Right renal pelvis (tissue), 4 donors: ENCODE measurements at regions not wholly inside any gene's neighbourhood (a gene's known extent, or its start where the extent isn't known, plus 50 kb on each side); places are given as distances from the start of the nearest gene placed in this dataset.
"Not testable (repeated sequence)": the region's sequence is repeated elsewhere in the genome, so short reads cannot be mapped to it uniquely, and the experiment has no call there.

Experiments
- DNase-seq, 4 donors: peaks; one replicate each; pipeline ENCODE4 v3.0.0-alpha.2; 2013; ENCODE audit warnings: low read depth in 4 of 4, low spot score in 3 of 4, missing footprints in 1 of 4

- no peak for DNase-seq
Measured at GRCh38 chr7:113331155-113331898, 213.0 kb upstream of the SMIM30 start.

- DNase-seq: no peak
Measured at GRCh38 chr7:113321201-113321600, 202.8 kb upstream of the SMIM30 start.

- no peak for DNase-seq
Measured at GRCh38 chr7:113320419-113320818, 202.1 kb upstream of the SMIM30 start.

- DNase-seq: no peak
Measured at GRCh38 chr7:113314594-113314993, 196.2 kb upstream of the SMIM30 start.

GRCh38 chr7:113308399-113308798 is 190.0 kb upstream of the SMIM30 start:
- no peak for DNase-seq

- no peak for DNase-seq
Measured at GRCh38 chr7:113307147-113307546, 188.8 kb upstream of the SMIM30 start.

- no peak for DNase-seq
Measured at GRCh38 chr7:113306302-113306701, 187.9 kb upstream of the SMIM30 start.

- DNase-seq: no peak
Measured at GRCh38 chr7:113304104-113304503, 185.8 kb upstream of the SMIM30 start.

- DNase-seq: not testable (repeated sequence)
Measured at GRCh38 chr7:113303388-113303787, 185.0 kb upstream of the SMIM30 start.

GRCh38 chr7:113301983-113302382 is 183.6 kb upstream of the SMIM30 start:
- DNase-seq: no peak

GRCh38 chr7:113301141-113301540 is 182.8 kb upstream of the SMIM30 start:
- no peak for DNase-seq

GRCh38 chr7:113299748-113300147 is 181.4 kb upstream of the SMIM30 start:
- DNase-seq: no peak

GRCh38 chr7:113298501-113298900 is 180.1 kb upstream of the SMIM30 start:
- DNase-seq: no peak

- no peak for DNase-seq
Measured at GRCh38 chr7:113294750-113295149, 176.4 kb upstream of the SMIM30 start.

GRCh38 chr7:113292105-113292504 is 173.8 kb upstream of the SMIM30 start:
- DNase-seq: no peak

GRCh38 chr7:113291058-113291457 is 172.7 kb upstream of the SMIM30 start:
- DNase-seq: no peak

- peak in 1 of 4 donors; percentile 5 for DNase-seq
Measured at GRCh38 chr7:113289140-113289740, 170.9 kb upstream of the SMIM30 start.

- no peak for DNase-seq
Measured at GRCh38 chr7:113285411-113285810, 167.1 kb upstream of the SMIM30 start.

GRCh38 chr7:113283861-113284260 is 165.5 kb upstream of the SMIM30 start:
- no peak for DNase-seq

- DNase-seq: no peak
Measured at GRCh38 chr7:113282875-113283274, 164.5 kb upstream of the SMIM30 start.

- no peak for DNase-seq
Measured at GRCh38 chr7:113281223-113281622, 162.9 kb upstream of the SMIM30 start.

GRCh38 chr7:113279256-113279655 is 160.9 kb upstream of the SMIM30 start:
- DNase-seq: no peak
